ENCODE measurements at regions not wholly inside any gene's neighbourhood (a gene's known extent, or its start where the extent isn't known, plus 50 kb on each side); places are given as distances from the start of the nearest gene placed in this dataset.
"Not testable (repeated sequence)": the region's sequence is repeated elsewhere in the genome, so short reads cannot be mapped to it uniquely, and the experiment has no call there.

DNA sequence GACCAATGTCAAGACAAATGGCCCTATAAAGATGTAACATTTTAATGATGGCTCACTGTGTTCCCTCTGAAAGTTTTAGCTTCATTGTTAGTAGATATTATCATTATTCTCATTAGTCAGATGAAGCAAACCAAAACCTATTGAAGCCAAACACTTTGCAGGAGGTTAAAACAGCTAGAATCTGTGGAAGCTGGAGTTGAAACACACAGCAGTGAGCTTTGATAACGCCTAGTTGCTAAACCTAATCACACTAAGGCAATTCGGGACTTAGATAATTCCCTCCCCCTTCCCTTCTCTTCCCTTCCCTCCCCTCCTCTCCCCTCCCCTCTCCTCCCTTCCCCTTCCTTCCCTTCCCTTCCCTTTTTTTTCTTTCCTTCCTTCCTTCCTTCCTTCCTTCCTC is 165.7 kb downstream of the TRIB2 start:
- no peak for DNase-seq

DNA sequence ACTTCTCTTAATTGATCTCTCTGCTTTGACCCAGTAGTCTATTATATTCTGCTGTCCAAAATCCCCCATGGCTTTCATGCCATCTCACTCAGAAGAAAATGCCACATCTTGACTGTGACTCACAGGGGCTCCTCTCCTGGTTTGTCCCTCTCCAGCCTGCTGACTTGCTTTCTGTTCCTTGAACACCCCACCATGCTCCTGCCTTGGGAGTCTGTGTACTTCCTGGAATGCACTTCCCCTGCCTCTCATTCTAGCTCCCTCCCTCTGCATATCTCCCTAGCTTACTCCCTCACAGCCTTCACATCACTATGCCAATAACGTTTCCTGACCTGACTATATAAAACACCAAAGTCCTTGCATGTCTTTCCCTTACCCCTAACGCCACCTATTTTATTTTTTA is 167.2 kb downstream of the TRIB2 start:
- DNase-seq, result no peak

DNA sequence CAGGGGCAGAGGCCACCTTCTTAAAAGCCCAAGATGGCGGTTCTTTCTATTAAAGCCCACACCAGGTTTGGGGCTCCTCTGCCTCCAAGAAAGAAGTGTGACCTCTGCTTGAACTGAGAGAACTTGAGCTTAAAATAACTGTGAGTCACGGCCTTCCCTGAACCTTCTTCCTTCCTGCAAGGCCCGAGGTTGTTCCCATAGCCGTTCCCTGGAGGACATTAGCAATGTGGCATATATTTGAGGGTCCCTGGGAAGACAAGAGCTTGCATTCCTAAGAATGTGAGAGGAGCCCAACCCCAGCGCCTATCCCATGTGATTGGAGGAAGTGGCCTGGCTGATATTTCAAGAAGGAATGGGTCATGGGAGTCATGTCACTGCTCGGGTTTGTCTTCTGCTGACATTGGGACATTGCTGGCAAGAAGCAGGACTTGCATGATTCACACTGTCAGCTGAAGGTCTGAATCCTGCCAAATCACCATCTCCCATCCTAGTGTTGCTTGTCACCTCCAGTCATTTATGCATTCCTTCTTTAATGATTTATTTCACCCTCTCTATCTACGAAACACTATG is 168.1 kb downstream of the TRIB2 start:
- DNase-seq, result no peak

DNA sequence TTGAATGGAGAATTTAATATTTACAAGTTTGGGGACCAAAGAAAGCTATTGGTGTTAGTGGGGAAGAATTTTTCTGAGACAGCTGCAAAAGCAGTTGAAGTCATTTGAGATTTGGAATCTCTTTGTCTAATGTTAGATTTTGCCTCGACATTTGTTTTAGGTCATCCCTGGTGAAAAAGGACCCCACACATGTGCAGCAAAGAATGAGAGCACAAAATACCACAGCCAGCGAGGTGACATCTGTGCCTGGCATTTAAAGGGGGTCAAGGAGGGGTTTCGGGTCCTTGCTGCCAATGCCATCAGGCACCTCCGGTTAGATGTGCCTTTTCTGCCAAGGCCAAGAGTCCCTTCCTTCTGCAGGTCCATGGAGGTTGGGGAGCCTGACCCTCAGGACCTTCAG is 173.3 kb downstream of the TRIB2 start:
- no peak for DNase-seq

DNA sequence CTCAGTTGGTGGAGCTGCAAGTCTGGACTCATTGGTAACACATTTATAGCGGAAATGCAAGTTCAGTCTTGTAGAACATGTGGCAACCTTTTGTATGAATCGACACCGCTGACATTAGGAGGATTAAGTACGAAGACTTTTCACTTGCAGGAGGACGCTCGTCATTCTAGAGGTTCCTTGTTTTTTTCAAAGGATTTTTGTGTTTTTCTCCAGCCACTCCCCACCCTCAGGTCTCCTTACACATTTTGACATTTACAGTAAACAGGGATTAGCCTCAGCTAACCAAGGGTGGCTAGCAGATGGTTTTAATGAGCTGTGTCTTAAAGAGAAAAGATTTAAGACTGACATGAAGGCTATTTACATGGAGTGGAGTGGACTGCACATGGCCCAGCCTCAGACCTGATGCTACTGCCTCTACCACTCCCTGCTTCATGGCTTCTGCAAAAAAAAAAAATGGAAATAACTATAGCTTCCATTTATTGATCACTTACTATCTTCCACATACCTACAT is 173.8 kb downstream of the TRIB2 start:
- DNase-seq, result no peak

DNA sequence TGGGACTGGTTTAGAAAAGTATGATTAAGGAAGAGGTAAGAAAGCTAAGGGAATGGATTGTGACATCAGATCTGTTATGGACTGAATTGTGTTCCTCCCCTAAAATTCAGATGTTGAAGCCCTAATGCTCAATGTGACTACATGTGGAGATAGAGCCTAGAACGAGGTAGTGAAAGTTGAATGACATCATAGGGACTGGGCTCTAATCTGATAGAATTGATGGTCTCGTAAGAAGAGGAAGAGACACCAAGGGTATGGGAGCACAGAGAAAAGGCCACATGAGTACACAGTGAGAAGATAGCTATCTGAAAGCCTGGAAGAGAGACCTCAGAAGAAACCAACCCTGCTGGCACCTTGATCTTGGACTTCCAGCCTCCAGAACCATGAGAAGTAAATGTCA is 178.3 kb downstream of the TRIB2 start:
- DNase-seq, result no peak

DNA sequence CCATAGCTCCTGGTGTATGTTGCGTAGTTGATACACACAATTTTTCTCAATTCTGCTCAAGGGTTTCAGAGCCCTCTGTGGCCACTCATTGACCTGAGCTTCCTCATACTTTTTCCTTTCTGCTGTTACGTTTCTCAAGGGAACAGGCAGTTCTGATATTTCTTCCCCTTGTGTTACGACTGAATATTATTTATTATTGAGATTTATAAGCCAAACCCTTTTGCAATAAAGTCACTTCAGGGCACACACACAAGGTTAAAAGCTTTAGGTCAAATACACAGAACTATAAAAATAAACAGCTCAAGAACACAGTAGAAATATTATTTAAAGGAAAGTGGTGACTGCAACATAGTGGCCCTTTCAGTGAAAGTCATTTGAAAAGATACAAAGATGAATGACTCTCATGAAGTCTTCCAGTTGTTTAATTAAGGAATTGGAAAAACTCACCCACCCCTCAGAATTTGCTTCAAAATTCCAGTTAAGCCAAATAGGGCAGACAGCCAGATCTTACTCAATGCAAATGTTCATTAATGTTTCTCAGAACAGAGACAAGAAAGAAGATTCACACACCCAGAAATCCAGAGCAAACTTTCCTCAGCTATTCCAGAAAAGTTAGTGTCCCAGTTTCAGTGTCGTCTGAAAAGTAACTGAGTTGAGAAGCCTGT is 179.7 kb downstream of the TRIB2 start:
- no peak for DNase-seq

DNA sequence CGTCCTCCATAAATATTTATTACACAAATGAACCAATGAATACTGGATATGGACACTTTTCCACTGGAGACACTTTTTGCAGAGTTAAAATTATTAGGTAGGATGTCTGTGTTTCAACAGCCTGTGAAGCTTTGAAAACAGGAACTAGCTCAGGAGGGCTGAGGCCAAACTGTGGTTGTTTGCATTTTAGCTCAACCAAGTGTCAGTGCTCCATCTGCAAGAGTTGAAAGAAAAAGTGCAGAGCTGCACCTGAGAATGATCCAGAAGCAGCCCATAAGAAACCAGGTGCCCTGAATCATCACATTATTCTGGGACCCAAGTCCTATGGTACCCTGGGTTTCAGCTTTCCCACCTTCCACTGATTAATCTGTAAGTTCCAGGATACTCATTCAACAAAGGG is 180.4 kb downstream of the TRIB2 start:
- DNase-seq, result no peak

DNA sequence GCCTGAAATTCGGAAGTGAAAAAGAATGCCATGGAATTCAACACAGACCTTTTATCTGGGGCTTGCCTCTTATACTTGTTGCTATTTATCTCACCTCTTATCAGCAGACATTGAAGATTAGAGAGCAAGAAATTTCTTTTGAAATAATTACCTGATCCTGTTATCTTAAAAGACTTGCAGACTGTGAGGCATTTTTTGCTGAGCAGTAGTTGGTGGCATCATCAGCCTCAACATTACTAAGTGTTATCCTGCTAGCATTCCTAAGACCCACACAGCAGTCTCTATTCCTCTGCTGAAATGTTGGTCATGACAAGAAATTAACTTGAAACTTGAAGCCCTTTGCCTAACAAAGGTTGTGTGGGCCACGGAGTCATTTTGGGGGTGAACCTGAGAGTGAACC is 186.5 kb downstream of the TRIB2 start:
- no peak for DNase-seq

DNA sequence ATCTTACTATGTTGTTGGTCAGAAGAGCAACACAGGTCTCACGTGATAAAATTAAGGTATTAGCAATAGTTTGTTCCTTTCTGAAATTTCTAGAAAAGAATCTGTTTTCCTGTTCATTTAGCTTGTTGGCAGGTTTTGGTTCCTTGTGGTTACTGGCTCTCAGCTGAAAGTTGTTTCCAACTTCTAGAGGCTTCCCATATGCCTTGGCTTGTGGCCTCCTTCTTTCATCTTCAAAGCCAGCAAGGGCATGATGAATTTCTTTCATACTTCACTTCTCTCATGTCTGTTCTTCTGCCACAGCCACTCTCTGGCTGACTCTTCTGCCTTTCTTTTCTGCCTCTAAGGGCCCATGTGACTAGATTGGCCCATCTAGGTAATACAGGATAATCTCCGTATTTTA is 193.7 kb downstream of the TRIB2 start:
- no peak for DNase-seq

DNA sequence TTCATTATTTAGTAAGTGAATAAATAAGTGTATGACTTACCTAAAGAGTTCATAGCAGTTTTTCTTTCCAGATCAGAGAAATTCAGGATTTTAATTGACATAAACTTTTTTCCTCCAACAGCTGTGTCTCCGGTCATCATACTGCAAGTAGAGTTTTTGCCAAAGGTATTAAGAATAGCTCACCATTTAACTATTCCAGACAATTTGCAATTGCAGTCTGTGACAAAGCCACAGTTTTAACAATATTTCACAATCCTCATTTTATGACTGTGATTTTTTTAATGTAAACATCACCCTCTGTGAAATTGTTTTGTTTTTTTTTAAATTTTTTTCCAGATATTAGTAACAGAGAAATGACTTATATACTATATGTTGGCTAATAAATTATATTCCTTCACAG is 199.1 kb downstream of the TRIB2 start:
- DNase-seq, result no peak

DNA sequence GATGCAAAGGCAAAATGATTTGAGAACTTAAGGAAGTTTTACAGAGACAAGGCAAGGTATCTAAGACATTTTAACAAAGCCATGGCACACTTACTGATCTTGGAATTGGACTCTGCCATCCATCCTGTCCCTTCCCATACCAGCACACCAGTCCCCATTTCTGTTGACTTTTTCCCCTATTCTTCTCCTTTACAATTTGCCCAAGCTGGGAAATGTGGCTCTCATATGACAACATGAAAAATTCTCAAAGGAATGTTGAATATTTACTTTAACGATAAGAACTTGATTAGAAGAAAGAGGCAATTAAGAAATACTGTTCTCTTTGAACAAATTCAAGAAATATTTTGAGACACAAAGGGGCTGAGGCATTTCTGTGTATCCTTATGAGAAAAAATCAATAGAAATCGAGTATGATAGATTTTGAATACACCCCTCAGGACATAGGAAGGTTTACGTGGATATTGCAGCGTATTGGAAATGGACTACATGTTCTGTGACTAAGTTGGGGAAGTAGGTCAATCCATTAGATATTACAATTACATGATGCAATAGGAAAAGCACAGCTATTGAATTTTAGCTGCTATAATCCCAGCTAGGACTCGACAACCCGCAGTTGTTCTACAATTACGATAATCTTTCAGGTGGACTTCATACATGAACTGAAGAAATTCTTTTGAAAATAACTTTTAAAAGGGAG is 201.6 kb downstream of the TRIB2 start:
- no peak for DNase-seq

DNA sequence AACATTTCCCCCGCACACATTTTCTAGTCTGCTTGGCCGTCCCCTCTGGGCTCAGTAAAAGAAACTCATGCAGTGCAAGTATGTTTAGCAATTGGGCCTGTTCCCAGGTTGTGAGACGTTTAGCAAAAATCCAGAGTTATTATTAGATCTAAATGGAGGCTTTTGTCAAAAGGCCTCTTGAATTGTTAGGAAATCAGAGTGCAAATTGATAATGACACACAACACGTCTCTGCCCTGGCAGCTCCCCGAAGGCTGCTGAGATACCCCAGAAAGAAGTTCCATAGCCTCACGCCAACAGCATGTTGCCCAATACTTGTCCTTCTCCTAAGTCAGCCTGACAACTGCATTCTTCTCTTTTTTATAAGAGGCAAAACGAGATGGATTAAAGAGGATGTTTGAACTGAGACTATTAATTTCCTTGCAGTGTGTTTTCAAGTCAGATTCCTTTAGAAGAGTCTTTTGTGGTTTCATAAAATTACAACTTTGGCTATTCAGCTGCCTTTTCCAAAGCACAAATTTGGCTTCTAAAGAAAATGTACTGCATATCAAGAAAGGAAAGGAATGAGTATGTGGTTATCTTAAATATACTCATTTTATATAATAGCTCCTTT is 202.2 kb downstream of the TRIB2 start:
- no peak for DNase-seq

DNA sequence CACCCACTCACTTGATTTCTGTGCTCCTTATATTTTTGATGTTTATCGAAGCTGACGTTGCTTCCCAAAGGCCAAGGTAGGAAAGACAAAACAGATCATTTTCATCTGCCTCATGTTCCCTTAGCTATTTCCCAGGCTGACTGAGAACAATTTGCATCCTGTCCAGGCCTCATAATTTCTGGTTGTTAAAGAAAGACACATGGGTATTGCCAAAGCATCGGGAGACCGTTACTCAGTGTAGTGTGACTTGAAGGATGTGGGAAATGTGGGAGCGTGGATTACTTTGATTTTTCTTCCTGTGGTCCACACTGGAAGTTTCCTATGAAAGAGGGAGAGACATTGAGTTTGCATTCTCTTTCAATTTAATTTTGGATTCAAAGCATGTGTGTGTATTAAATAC is 204.6 kb downstream of the TRIB2 start:
- no peak for DNase-seq

DNA sequence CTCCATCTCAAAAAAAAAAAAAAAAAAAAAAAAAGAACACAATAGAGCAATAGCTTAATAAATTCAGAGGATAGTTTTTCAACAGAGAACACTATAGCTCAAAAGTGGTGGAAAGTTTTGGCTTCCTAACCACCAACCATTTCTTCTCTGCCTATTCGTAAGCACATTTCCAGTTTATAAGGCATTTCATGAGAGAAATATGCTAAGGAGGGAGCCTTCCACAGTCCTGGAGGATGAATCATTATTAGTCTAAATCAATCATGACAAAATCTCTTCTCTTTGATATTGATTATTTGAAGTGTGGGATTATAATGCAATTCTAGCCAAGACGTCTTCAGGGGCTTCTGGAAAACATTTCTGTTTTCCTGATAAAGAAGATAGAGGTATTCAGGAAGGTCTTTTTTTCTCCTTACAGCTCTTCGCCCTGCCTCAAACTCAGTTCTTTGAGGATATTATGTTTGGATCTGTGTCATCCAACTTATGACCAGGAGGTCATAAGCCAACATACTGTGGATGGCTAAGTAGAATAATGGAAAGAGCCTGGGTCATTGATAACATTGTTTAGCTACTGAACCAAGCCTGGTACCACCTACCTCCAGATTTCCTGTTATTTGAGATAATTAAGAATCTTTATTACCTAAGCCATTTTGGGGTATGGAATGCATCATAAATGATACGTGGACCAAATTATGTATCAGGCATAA is 207.3 kb downstream of the TRIB2 start:
- DNase-seq, result no peak

DNA sequence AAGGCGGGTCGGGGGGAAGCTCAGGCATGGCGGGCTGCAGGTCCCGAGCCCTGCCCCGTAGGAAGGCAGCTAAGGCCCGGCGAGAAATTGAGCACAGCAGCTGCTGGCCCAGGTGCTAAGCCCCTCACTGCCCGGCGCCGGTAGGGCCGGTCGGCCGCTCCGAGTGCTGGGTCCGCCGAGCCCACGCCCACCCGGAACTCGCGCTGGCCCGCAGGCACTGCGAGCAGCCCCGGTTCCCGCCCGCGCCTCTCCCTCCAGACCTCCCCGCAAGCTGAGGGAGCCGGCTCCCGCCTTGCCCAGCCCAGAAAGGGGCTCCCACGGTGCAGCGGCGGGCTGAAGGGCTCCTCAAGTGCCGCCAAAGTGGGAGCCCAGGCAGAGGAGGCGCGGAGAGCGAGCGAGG is 209.9 kb downstream of the TRIB2 start:
- not testable (repeated sequence) for DNase-seq

DNA sequence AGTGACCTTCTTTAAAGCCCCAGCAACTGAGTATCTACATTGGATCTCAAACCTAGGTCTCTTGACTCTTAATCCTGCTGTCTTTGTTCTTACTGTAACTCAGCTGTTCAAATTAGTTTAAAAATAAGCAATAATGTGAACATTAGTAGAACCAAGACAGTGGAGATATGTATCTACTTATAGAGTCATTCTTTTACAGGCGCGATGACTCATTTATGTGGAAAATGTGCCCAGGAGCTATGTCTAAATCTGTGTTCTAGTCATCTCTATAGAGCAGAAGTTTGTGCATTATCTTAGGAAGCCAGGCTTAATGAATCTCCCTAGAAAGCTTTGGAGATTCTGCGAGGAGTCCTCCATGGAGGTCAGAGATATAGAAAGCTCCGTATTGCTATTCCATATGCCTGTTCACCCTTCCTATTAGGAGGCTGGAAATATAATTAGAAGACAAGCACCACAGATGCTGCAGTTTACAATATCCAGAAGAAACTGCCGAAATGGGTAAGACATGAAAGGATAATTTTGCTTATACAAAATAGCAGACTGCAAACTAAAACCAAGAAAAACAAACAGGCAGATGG is 211.6 kb downstream of the TRIB2 start:
- DNase-seq, result no peak

DNA sequence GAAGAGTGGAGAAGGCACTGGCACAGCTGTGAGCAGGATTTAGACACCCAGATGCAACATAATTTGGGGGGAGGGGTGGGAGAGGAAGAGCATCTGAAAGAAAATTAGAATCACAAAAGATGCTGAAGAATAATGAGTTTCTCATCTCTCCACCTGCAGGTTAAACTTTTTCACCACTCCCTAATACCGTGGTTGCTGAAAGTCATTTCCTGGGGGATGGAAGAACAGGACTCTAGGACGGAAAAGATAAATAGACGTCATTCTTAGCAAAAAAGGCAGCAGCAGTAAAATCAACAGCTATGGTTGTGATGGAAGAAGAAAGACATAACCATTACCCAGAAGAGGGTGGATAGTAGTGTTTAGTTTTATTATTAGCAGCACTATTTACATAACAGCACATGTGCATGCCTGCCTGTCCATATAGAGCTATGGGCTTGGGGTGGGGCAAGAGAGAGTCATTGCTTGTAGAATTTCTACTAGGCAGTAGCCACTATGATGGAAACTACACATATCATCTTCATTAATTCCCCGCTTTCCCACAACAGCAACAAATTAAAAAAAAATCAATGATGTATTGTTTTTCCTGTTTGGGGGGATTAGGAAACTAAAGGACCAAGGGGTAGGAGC is 212.2 kb downstream of the TRIB2 start:
- no peak for DNase-seq

DNA sequence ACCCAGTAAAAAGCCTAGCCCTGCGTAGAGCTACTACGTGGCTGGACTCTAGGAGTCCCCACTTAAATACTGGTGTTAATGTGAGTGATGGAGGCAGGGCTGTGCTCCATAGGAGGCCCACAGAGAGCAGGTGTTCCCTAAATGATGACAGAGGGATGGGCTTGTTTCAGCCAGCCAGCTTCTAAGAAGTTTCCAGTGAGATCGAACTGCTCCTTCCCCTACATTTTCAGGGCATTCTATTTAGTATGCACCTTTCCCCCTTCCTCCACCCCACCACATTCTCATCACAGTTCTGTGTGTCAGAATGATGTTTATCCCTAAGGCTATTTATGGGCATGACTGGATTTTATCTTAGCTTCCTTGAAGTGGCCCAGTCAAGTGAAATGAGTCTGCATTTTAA is 213.0 kb downstream of the TRIB2 start:
- no peak for DNase-seq

DNA sequence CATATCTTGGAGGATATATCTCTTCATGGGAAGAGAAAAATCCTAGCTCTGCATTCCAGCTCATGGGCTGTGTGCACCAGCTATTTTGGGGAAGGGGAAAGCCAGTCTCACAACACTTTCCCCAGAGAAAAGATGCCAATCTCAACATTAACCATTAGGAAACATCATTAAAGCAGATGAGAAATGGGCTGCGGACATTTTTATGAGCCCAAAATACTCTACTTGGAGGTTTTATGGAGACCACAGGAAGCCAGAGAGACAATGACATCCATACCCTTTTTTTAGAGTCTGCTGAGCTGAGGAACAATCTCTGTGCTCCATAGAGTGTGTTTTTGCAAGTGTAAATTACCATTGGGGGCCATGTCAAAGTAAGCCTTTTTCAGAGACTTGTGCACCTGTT is 213.7 kb downstream of the TRIB2 start:
- no peak for DNase-seq

DNA sequence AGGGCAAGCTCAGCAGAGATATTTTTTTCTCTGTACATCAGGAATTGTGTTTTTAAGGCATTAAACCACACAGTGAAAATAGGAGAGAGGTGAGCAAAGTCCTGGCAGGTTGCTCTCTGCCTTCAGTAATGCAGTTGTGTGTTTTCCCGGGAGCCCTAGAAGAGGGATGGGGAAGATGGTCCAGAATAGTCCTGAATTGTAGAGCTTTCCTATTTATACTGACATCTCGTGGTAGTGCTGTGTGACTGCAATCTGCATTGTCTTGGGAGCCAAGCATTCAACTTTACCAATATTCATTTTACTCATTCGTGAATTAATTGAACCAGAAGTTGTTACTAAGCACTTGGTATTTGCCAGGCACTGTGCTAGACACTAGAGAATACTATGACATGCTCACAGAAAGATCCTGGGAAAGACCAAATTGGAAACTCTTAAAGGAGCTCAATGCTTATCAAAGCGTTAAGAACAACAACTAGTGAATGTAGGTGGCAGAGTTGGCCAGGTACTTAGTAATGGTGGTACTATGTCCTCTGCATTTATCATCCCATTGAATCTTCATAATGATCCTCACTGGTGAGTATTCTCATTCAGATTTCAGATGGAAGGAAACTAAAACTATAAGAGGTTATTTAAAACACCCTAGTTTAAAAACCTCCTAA is 214.6 kb downstream of the TRIB2 start:
- no peak for DNase-seq

DNA sequence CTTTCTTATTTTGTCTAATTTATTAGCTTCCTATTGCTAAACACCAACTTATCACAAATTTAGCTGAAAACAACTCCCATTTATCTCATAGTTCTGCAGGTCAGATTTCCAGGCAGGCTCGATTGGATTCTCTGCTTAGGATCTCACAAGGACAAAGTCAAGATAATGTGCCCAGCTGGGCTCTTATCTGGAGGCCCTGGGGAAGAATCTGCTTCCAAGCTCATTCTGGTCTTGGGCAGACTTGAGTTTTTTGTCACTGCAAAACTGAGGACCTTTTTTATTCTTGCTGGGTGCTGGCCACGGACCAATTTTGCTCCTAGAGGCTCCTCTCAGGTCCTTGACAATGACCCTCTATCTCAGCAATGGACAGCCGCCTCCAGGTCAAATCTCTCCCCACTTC is 215.5 kb downstream of the TRIB2 start:
- no peak for DNase-seq

All from stimulated activated CD4-positive, alpha-beta T cell treated with anti-CD3 and anti-CD28 coated beads, Interleukin-4, amount 100 ng/mL, for 24 hours (primary cell).